GM12878 (cell line): ENCODE measurements at regions not wholly inside any gene's neighbourhood (a gene's known extent, or its start where the extent isn't known, plus 50 kb on each side); places are given as distances from the start of the nearest gene placed in this dataset.

Source experiments
- ATAC-seq: fragments of 200-7000 bp; cut with Tn5 transposase; 3 replicates; pipeline ENCODE4 v1.9.1; 2020; ENCODE audit warnings: mild to moderate bottlenecking, moderate library complexity
- BruUV-seq: library from RNA; stranded (reverse); fragments of 400-500 nt; replicated peaks from 2 replicates; lab custom pipeline; 2021; lab: Mats Ljungman, UMichigan
- CTCF ChIA-PET: fragments of 300-600 bp; sonication (Branson Sonifier 250); formaldehyde crosslinking; extraction: SDS; loops from one replicate; lab custom pipeline; 2021; ENCODE audit warnings: inconsistent platforms; lab: Yijun Ruan, JAX
- POLR2A ChIA-PET: fragments of 350-600 bp; formaldehyde crosslinking; extraction: SDS; loops from one replicate; lab custom pipeline; 2021; ENCODE audit warnings: inconsistent platforms; lab: Charles Lee
- RAD21 ChIA-PET: fragments of 300-600 bp; sonication (Branson Sonifier 250); formaldehyde crosslinking; loops from one replicate; lab custom pipeline; 2023; ENCODE audit warnings: antibody characterized with exemption; ENCODE audit not compliant: unreplicated experiment; lab: Charles Lee
- SMC1A ChIA-PET: fragments of 300-600 bp; sonication (Branson Sonifier 250); formaldehyde crosslinking; loops from one replicate; lab custom pipeline; 2023; ENCODE audit not compliant: unreplicated experiment, uncharacterized antibody; lab: Charles Lee
- DNase-seq: peaks from one replicate; pipeline ENCODE4 v3.0.0-alpha.2; 2011; ENCODE audit warnings: low read depth, low spot score
- FAIRE-seq: peaks from 3 replicates; lab custom pipeline; 2011; peaks lifted over from hg19 to GRCh38; lab: Jason Lieb, UNC
- H2AFZ ChIP-seq: 2 replicates; pipeline ENCODE4 v1.6.0; 2011; ENCODE audit warnings: low read depth, low read length, control low read depth; ENCODE audit not compliant: control insufficient read depth
- H3K27ac ChIP-seq: 2 replicates; pipeline ENCODE4 v1.5.1; 2011; ENCODE audit warnings: control low read depth; ENCODE audit not compliant: control insufficient read depth, insufficient read depth
- H3K27me3 ChIP-seq, 2 experiments: replicated peaks in 1 of 2; 2 replicates each; pipeline versions ENCODE4 v1.6.0 to v1.6.1; 2011; ENCODE audit warnings: low read length in 1 of 2; ENCODE audit not compliant: control insufficient read depth in 2 of 2, insufficient read depth in 2 of 2
- H3K36me3 ChIP-seq, 2 experiments: 2 replicates each; pipeline ENCODE4 v1.5.1; 2011; ENCODE audit warnings: low read length in 1 of 2; ENCODE audit not compliant: control insufficient read depth in 2 of 2, insufficient read depth in 2 of 2
- H3K4me1 ChIP-seq: 2 replicates; pipeline ENCODE4 v1.6.1; 2011; ENCODE audit warnings: mild to moderate bottlenecking, low read length, moderate library complexity, mixed read lengths; ENCODE audit not compliant: control insufficient read depth, insufficient read depth
- H3K4me2 ChIP-seq: 2 replicates; pipeline ENCODE4 v1.6.0; 2011; ENCODE audit warnings: control low read depth; ENCODE audit not compliant: control insufficient read depth, insufficient read depth
- H3K4me3 ChIP-seq: fragments of 200-600 bp; sonication (generic); 2 replicates; pipeline ENCODE4 v1.5.1; 2016
- H3K79me2 ChIP-seq: 2 replicates; pipeline ENCODE4 v1.6.0; 2011; ENCODE audit warnings: low read length; ENCODE audit not compliant: control insufficient read depth, insufficient read depth
- H3K9ac ChIP-seq: 2 replicates; pipeline ENCODE4 v1.8.0; 2011; ENCODE audit warnings: low read length, control low read depth, mixed read lengths; ENCODE audit not compliant: control insufficient read depth, insufficient read depth
- H3K9me3 ChIP-seq: replicated peaks from 3 replicates; pipeline ENCODE4 v1.5.1; 2011; ENCODE audit warnings: mild to moderate bottlenecking, low read length; ENCODE audit not compliant: control insufficient read depth, insufficient read depth
- H4K20me1 ChIP-seq: 2 replicates; pipeline ENCODE4 v1.6.0; 2011; ENCODE audit not compliant: control insufficient read depth, insufficient read depth
- ATF3 ChIP-seq: IDR thresholded peaks from 2 replicates; pipeline ENCODE4 v1.6.1; 2011; ENCODE audit warnings: low read depth, mild to moderate bottlenecking, low read length, moderate library complexity, borderline replicate concordance; ENCODE audit errors: extremely low read depth
- BHLHE40 ChIP-seq, 2 experiments: fragments of 450-650 bp in 1 of 2; IDR thresholded peaks; 2 replicates each; pipeline ENCODE4 v1.6.1; 2011 to 2017; ENCODE audit warnings: low read depth in 2 of 2, borderline replicate concordance in 1 of 2, improper control_type of control experiment in 1 of 2, low read length in 1 of 2, mild to moderate bottlenecking in 1 of 2
- E4F1 ChIP-seq: fragments of 450-650 bp; IDR thresholded peaks from 2 replicates; pipeline ENCODE4 v1.6.1; 2018; ENCODE audit warnings: borderline replicate concordance, mild to moderate bottlenecking; ENCODE audit not compliant: partially characterized antibody
- PKNOX1 ChIP-seq: fragments of 450-650 bp; IDR thresholded peaks from 2 replicates; pipeline ENCODE4 v1.6.1; 2016; ENCODE audit warnings: mild to moderate bottlenecking
- RAD51 ChIP-seq: fragments of 450-650 bp; IDR thresholded peaks from 2 replicates; pipeline ENCODE4 v1.6.1; 2016; ENCODE audit warnings: moderate library complexity, mild to moderate bottlenecking, inconsistent platforms
- SREBF1 ChIP-seq: IDR thresholded peaks from 2 replicates; pipeline ENCODE4 v1.6.1; 2012; ENCODE audit warnings: mild to moderate bottlenecking, low read length
- TARDBP ChIP-seq: IDR thresholded peaks from 2 replicates; pipeline ENCODE4 v1.6.1; 2016; ENCODE audit warnings: borderline replicate concordance
- TCF12 ChIP-seq: IDR thresholded peaks from 2 replicates; pipeline ENCODE4 v1.6.1; 2011; ENCODE audit warnings: low read depth, mild to moderate bottlenecking, low read length
- YY1 ChIP-seq: IDR thresholded peaks from 2 replicates; pipeline ENCODE4 v1.6.1; 2011; ENCODE audit warnings: low read depth, mild to moderate bottlenecking, low read length
- ZSCAN29 ChIP-seq: fragments of 450-650 bp; IDR thresholded peaks from 2 replicates; pipeline ENCODE4 v1.6.1; 2017; ENCODE audit warnings: mild to moderate bottlenecking, moderate library complexity
- WGBS: methylation state at CpG from one replicate; pipeline ENCODE4 v1.1.6; 2016; ENCODE audit warnings: low lambda C conversion rate; ENCODE audit not compliant: insufficient replicate concordance, insufficient coverage; ENCODE audit errors: missing lambda C conversion rate; 5-methylcytosine and 5-hydroxymethylcytosine counted together
- in situ Hi-C: fragments of 300-500 bp; cut with MboI; formaldehyde crosslinking; loops from 9 replicates; pipeline ENCODE4 v1.14.3; 2018; ENCODE audit warnings: mixed read lengths
- intact Hi-C: fragments of 100-400 bp; cut with micrococcal nuclease; formaldehyde crosslinking; loops from one replicate; pipeline ENCODE4 v1.14.2; 2022; ENCODE audit not compliant: unreplicated experiment

GRCh38 chrX:42129022-42129940, 205.9 kb upstream of the CASK start:
- Histone ChIP-seq H3K9me3 (no peaks in the 10 kb centered on the region), H4K20me1 (no peaks in the 10 kb centered on the region), H3K27me3 (no peaks in the 10 kb centered on the region), H3K79me2 (no peaks in the 10 kb centered on the region), H3K9ac (no peak overlapping the region), H3K4me2 (no peak overlapping the region), H3K27ac (no peak overlapping the region), H3K4me3 (no peak overlapping the region), H2AFZ (no peak overlapping the region), H3K36me3 (no peaks in the 10 kb centered on the region), H3K4me1 (no peaks in the 10 kb centered on the region)
- CTCF ChIA-PET, result interaction anchor here (1.5 kb wide), 1 partner anchor 331 kb away, joined by 5 read pairs; no protein-coding TSS in a partner anchor
- RAD21 ChIA-PET, result interaction anchor here (0.7 to 3.4 kb wide), 7 partner anchors 20 to 331 kb away, joined by 3 to 17 read pairs (median 3); no protein-coding TSS in a partner anchor
- BruUV-seq, result no TSS peak
- POLR2A ChIA-PET, result interaction anchor here (0.9 kb wide), 1 partner anchor 36 kb away, joined by 3 read pairs; no protein-coding TSS in a partner anchor
- TF ChIP-seq YY1 (no peak), RAD51 (peak; percentile 43; the same call in 1 of the 2 replicates), SREBF1 (no peak), BHLHE40 (IDR thresholded peaks at IDR 0.05; ENCODE audit: borderline replicate concordance in 1 of 2, low read depth in 2 of 2, low read length in 1 of 2) (no peak)
- SMC1A ChIA-PET, result interaction anchor here (0.9 to 1.7 kb wide), 5 partner anchors 10 to 331 kb away, joined by 3 to 9 read pairs (median 3); no protein-coding TSS in a partner anchor
- intact Hi-C loops (loop anchor here (5.0 kb wide), 1 partner anchor 332 kb away; no protein-coding TSS in a partner anchor), in situ Hi-C loops (no loop called here)
- WGBS, result 72% methylated on average over 3 of the region's 3 CpGs
- ATAC-seq (peak; percentile 45), FAIRE-seq (no peak), DNase-seq (no peak)

GRCh38 chrX:42128587-42128986, 205.2 kb upstream of the CASK start:
- H3K9ac ChIP-seq, result no peak overlapping the region
- DNase-seq, result no peak
- H3K79me2 ChIP-seq, result no peaks in the 10 kb centered on the region
- no peaks in the 10 kb centered on the region for H4K20me1 ChIP-seq
- ChIA-PET RAD21 (interaction anchor here (0.7 to 3.4 kb wide), 7 partner anchors 19 to 330 kb away, joined by 3 to 17 read pairs (median 3); no protein-coding TSS in a partner anchor), POLR2A (interaction anchor here (0.9 kb wide), 1 partner anchor 35 kb away, joined by 3 read pairs; no protein-coding TSS in a partner anchor), CTCF (interaction anchor here (1.5 kb wide), 1 partner anchor 330 kb away, joined by 5 read pairs; no protein-coding TSS in a partner anchor), SMC1A (interaction anchor here (0.6 to 1.7 kb wide), 4 partner anchors 9 to 105 kb away, joined by 3 to 9 read pairs (median 4); no protein-coding TSS in a partner anchor)
- H3K4me1 ChIP-seq, result no peaks in the 10 kb centered on the region
- WGBS, result 35% methylated on average over 4 of the region's 4 CpGs
- BruUV-seq, result no TSS peak
- no peak for FAIRE-seq
- no peak overlapping the region for H3K4me2 ChIP-seq
- no peaks in the 10 kb centered on the region for H3K9me3 ChIP-seq
- no peak overlapping the region for H3K27ac ChIP-seq
- H3K27me3 ChIP-seq, result no peaks in the 10 kb centered on the region
- no peak overlapping the region for H2AFZ ChIP-seq
- no peak overlapping the region for H3K4me3 ChIP-seq
- intact Hi-C loops (loop anchor here (5.0 kb wide), 1 partner anchor 331 kb away; no protein-coding TSS in a partner anchor), in situ Hi-C loops (no loop called here)
- peak; percentile 42 for ATAC-seq
- H3K36me3 ChIP-seq, result no peaks in the 10 kb centered on the region
- TF ChIP-seq TCF12, result no peak
- TF ChIP-seq TARDBP, result no peak
- TF ChIP-seq E4F1, result no peak
- TF ChIP-seq ZSCAN29, result no peak
- TF ChIP-seq PKNOX1, result no peak
- TF ChIP-seq ATF3, result no peak
